ENCODE measurements at regions not wholly inside any gene's neighbourhood (a gene's known extent, or its start where the extent isn't known, plus 50 kb on each side); places are given as distances from the start of the nearest gene placed in this dataset.

GRCh38 chr17:77327566-77328464 lies 187.0 kb downstream of the SEC14L1 start:
- TF ChIP-seq CTCF (IDR thresholded peaks at IDR 0.05) (no peak), EP300 (IDR thresholded peaks at IDR 0.05) (no peak)
